Activated CD8-positive, alpha-beta memory T cell treated with anti-CD3 and anti-CD28 coated beads for 36 hours (primary cell): ENCODE measurements at regions not wholly inside any gene's neighbourhood (a gene's known extent, or its start where the extent isn't known, plus 50 kb on each side); places are given as distances from the start of the nearest gene placed in this dataset.

Experiments
- CTCF ChIA-PET: fragments of 350-600 bp; sonication (Branson Sonifier 250); formaldehyde crosslinking; loops from one replicate; lab custom pipeline; 2021; ENCODE audit warnings: antibody characterized with exemption; lab: Charles Lee
- POLR2A ChIA-PET: fragments of 350-600 bp; sonication (Branson Sonifier 250); formaldehyde crosslinking; loops from one replicate; lab custom pipeline; 2021; ENCODE audit warnings: antibody characterized with exemption; lab: Charles Lee

DNA sequence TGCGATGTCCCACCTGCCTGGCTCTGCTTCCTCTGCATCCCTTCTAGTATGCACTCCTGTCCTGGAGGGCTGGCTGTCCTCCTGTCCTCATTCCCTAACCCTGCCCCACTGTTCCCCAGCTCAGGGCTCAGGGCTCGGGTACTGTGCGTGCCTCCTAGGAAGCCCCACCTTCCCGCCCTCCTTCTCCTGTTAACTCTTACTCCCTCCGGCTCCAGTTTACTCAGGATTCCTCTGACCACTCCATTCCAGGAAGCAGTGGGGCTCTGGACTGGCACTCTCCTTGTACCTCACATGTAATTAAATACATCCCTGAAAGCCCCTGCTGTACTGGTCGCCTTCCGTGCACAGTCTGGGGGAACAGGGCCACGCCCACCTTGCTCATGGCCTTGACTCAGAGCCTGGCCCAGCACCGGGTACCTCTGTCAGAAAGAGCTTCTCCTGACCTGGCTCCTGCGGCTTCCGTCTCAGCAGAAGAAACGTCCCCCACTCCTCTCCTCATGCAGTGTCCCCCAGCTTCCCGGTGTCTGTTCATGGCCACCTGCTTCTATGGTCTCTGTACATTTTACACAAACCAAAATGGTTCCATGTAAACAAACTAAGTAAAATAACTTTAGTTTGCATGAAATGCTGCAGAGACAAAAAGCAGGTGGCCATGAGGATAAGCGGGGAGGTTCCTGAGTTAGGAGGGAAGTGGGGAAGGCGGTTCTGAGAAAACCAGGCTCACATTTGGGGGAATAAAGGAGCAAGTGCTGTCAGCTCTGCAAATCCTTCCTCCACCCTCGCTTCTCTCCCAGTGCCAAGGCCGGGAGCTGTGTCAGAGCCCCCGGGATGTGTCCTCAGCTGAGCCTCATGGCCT is 445.9 kb downstream of the BRD1 start:
- ChIA-PET POLR2A (no interaction called here), CTCF (no interaction called here)

DNA sequence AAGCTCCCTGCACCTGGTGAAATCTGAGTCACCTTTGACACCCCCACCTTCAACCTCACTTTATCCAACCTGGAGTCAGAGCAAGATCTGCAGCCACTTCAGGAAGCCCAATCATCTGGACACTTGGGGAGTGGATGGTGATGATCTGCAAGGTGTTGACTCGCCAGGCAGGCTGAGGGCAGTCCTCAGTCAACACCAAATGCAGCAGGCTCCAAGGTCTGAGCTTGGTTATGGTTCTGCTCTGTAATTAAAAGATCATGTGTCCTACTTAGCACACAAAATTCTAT is 446.9 kb downstream of the BRD1 start:
- CTCF ChIA-PET: interaction anchor here (1.2 kb wide), 1 partner anchor 10 kb away, joined by 3 read pairs; no protein-coding TSS in a partner anchor
- POLR2A ChIA-PET: no interaction called here

DNA sequence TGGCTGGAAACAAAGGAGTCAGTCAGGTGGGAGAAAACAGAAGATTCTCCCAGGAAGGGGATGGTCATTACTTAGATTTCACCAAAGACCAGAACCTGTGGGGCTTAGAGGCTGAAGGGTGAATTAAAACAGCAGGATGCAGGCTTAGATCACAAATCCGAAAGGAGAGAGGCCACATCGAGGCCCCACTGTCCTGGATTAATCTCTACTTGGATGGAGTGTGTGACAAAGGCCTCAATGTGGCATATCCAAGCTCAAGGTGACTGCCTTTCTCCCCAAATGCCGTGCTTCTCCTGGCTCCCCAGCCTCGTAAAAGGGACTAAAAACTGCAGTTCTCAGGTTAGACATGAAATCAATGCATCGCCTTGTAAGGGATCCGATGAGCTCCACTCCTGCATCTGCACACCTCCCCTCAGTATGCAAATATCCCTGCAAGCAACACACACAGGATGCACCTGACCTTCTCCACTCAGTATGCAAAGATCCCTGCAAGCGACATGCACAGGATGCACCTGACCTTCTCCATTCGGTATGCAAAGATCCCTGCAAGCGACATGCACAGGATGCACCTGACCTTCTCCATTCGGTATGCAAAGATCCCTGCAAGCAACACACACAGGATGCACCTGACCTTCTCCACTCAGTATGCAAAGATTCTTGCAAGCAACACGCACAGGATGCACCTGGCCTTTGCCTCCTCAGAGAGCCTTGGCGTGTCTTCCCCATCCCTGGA is 447.4 kb downstream of the BRD1 start:
- ChIA-PET CTCF (interaction anchor here (1.2 kb wide), 1 partner anchor 10 kb away, joined by 3 read pairs; no protein-coding TSS in a partner anchor), POLR2A (no interaction called here)

DNA sequence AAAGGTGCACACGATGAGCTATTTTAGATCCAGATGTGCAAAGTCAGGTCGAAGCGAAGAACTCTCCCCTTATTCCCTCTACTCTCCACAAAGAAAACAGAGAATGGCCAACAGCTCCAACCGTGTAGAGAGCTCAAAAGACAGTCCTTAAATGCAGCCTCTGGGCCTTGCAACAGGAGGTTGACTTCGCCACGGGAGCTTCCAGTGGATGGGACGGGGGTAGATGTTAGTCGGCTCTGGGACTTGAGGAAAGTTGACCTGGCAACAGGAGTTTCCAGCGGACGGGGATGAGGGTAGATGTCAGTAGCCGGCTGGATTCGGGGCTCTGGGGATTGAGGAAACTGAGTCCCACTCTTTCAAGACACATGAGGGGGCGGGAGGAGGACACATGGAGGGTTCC is 450.4 kb downstream of the BRD1 start:
- POLR2A ChIA-PET: no interaction called here
- CTCF ChIA-PET: no interaction called here

DNA sequence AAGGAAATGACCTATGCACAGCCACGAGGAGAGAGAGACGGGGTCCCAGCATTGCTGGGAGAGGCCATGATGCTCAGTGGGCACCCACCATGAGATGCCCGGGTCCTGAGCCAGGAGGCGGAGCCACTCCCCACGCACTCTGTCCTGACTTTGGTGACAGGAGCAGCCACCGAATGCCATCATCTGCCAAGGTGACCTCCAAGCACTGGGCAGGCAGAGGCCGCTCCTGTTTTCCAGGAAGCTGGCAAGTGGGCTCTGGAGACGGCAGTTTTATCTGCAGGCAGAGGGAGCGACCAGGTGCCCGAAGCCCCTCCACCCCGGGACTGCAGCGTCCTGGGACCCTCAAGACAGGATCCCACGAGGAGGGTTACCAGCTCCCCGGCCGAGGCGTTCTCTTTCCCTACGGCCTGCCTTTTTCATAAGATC is 453.9 kb downstream of the BRD1 start:
- POLR2A ChIA-PET: no interaction called here
- CTCF ChIA-PET: no interaction called here

DNA sequence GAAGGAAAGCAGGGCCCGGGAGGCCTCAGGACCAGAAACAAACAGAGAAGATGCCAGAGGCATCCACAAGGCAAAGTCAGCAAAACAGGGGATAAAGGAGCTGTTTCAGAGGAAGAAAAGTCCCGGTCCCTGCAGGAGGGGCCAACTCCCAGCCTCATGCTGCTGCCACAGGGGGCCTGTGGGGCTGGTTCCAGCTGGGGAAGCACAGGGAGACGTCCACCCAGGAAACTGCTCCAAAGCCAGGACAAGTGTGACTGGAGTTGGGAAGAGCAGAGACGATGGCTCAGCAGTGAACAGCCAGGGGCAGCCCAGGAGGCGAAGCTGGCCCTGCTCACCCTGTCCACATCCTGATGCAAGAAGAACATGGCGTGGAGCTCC is 454.4 kb downstream of the BRD1 start:
- ChIA-PET POLR2A (no interaction called here), CTCF (no interaction called here)

DNA sequence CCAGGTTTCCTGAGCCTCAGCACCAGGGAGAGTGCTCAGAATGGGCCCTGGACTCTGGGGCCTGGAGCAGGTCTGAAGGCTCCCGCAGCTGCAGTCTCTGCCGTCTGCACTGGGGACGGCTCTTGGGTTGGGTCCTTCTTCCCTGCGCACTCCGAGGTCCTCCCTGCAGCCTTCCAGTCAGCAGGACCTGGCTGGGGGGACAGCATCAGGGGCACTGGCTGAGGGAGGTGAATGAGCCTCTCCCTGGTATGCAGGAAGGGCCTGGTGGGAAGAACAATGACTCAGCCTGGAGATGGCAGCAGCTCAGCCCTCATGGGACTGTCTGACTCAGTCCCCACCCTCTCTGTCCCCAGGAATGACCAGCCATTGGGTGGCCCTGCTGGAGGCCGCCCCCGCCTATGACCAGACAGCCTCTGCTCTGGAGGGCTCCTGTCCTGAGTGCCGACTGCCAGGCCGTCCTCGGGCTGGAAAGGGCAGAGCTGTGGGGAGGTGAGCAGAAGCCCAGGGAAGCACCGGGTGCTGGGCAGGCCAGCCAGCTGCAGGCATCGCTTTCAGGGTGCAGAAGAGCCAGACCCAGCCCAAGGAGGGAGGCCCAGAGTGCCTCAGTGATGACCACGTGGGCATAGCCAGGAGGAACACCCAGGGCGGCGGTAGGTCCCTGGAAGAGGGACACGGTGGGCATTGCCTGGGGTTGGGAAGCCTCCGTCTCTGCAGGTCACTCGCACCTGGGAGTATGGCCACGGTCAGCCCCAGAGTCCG is 455.0 kb downstream of the BRD1 start:
- ChIA-PET POLR2A (no interaction called here), CTCF (no interaction called here)

DNA sequence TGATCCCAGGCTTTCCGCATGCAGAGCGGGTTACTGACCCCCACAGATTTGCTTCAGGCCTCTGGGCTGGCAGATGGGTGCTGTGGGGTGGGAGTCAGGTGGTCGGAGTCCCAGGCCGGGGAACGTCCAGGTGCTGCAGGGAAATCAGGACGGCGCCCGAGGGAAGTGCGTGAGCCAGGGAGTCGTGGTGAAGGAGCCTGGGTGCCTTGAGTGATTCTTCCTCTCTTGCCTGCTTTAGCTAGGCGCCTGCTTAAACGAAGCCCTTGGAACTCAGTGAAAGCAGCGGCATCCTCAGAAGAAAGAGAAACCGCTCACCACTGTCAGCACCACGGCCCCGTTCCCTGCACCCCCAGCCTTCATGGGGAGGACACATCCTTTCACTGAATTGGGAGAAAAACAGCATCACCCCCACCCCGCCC is 455.6 kb downstream of the BRD1 start:
- ChIA-PET POLR2A (no interaction called here), CTCF (no interaction called here)

DNA sequence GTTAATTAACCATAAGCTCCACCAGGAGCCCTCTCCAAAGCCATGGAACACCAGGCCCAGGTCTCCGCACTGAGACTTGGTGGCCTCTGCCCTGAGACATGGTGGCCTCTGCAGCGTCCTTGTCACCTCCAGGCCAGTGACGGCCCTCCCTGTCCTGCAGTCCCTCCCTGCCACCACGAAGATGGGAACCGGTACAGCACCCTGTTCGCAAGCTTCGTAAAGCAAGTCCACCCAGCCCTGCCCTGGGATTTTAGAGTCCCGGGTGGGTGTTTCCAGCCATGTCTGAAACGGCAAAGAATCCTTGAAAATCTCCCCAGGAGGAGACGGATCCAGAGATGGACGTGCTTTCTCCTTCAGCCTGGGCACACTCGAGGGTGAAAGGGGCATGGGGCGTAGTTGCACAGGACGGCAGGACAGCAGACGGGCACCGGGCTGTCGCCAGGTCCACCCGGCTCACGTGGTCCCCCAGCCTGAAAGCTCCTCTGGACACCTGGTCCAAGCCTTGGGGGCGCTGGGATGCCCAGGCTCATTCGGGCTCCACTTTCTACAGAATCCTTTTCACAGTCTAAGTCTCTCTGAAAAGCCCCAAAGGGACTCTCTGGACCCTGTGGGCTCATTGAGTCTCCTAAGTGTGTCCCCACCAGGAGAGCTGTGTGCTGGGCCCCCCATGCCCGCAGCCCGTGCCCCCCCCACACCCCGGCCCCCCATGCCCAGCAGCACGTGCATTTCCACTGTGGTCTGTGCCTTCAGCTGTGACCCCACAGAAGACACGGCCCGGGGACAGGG is 456.2 kb downstream of the BRD1 start:
- POLR2A ChIA-PET: no interaction called here

DNA sequence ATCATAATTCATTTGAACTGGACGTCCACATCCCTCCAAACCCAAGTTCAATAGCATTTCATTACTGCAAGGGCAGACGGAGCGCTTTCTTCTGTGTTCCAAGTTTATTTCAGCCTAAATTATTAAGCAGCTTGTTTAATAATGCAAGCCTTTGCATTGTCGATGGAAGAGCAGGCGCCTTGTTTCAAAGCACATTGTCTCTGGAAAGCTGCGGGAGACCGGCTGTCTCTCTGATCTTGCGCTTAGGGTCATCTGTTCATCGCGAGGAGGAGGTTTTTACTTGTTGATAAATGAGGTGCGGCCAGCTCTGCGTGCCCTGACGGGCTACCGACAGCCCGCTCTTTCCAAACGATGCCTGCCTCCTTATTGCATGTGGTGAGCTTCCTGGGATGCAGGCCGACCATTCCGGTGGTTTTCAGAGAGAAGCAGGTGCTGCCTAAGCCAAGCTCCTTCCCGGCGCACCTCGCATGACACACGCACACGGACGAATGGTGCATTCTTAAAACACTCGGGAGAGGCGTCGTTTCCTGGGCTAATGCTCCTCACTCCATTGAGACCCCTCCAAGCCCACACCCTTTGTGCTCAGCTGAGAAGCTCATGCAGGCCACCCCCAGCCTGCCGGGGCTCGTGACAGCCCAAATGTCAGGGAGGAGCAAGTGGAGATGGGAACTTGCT is 456.9 kb downstream of the BRD1 start:
- ChIA-PET CTCF (no interaction called here), POLR2A (no interaction called here)

More for the DNA sequence above, 456.2 kb downstream of the BRD1 start:
- CTCF ChIA-PET: no interaction called here

DNA sequence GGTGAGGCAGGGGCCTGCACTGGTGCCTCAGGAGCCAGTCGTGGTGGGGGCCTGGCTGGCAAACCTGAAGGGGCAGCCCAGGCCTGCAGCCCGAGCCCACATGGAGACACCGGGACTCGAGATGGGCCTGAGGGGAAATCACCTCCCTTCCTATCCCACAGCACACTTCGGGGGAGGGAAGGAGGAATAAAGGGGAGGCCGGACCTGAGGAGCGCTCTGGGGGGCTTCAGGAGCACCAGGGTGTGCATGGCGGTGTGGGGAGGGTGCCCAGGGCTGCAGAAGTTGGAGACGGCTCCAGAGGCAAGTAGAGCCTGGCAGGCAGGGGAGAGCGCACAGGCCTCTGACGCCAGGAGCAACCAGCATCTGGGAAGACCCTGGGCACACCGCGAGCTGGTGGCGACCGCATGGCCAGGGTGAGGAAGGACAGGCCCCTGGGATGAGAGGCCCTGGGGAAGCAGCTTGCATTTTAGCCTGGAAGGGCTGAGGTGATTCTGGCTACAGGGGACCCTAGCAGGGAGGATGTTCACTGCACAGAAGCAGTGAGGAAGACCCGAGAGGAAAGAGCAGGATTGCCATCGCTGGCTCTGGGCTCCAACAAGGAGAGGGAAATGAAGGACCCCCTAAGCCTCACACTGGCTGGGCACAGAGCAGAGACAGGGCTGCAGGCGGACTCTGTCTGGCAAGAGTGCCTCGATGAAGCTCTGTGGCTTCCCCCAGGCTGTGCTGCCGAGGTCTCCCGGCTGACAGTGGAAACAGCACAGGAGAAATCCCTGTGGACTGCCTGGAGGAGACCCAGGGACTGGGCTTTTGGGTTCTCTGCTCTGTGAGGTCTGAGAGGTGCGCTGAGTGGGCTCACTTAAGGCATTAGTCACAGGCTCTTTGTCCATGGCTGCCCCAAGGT is 457.7 kb downstream of the BRD1 start:
- POLR2A ChIA-PET: no interaction called here
- CTCF ChIA-PET: no interaction called here

DNA sequence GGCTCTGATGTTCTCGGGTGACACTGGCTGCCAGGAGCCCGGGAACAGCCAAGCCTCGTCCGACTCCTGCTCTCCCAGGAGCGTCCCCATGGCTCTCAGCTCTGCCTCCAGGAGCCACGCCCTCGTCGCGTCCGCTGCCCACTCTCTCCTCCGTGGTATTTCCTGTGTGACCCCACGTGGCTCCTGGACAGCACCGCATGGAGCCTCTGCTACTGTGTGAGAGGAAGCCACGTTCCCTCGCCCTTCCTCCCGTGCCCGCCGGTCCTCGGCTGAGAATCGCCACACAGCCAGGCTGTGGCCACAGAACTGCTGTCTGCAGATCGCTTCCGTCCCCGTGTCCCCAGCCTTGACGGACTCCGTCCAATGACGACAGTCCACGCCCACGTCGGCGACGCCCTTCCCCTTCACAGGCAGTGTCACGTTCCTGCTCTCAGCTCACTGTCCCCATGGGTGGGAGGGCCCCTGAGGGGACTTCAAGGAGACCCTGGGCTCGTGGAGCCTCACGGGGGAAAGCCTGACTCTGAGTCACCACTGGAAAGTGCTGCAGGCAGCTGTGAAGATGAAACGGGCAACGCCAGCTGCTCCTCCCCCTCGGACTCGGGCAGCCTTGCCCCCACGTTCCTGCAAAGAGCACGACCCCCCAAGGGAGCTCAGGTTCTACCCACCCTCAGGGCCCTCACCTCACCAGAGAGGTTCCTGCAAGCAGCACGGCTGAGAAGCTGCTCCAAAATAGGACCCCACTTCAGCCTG is 458.5 kb downstream of the BRD1 start:
- ChIA-PET CTCF (interaction anchor here (0.6 kb wide), 1 partner anchor 24 kb away, joined by 4 read pairs; no protein-coding TSS in a partner anchor), POLR2A (no interaction called here)

DNA sequence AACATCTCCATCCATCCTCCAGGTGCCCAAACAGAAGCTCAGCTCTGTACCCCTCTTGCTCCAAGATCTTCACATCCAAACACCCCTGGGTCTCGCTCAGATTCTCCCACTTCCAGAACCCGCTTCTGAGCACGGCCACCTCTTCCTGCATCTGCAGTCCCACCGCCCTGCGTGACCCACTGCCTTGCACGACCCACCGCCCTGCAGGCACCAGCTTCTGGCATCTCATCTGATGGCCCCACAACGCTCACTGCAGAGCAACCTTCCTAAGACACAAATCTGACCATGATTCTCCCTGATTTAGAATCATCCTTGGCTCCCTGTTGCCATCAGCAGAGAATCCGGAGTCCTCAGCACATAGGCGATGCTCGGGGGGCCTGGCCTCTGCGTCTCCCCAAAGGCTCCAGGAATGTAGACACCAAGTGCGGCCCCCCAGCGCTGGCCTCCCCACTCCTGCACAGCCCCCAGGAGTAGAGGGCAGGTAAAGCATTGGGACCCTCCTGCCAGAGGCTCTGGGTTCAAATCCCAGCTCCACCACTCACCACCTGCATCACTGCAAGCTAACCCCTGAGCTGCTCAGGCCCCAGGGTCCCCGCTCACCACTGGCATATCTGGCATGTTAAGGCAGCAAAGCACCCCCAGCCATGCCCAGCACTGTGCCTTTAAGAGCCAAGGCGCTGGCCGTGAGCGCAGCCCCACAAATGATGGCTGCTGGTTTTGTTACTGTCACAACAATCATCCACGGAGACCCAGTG is 459.3 kb downstream of the BRD1 start:
- ChIA-PET POLR2A (no interaction called here), CTCF (interaction anchor here (0.6 kb wide), 1 partner anchor 23 kb away, joined by 4 read pairs; no protein-coding TSS in a partner anchor)

DNA sequence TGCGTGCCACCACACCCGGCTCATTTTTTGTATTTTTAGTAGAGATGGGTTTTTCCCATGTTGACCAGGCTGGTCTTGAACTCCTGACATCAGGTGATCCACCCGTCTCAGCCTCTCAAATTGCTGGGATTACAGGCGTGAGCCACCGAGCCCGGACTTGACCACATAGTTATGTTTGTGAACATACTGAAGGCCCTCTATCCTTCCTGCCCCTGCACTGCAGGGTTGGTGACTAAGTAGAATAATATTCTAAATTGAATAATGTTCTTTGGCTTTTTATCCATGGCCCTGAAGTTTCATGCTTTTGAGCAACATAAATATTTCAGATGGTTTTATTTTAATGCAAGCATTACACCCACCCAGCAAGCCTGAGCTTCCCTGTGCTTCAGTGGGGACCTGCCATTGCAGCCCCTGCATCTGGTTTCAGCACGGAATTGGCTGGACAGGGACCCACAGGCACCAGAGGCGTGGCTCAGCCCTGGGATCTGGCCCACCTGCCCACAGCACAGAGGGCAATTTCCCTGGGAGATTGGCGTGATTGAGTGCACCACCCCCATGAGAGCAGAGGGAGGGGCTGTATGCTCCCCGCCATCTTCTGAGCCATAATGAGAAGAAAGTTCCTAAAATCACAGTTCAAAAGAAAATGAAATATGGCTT is 460.5 kb downstream of the BRD1 start:
- POLR2A ChIA-PET: no interaction called here
- CTCF ChIA-PET: no interaction called here

DNA sequence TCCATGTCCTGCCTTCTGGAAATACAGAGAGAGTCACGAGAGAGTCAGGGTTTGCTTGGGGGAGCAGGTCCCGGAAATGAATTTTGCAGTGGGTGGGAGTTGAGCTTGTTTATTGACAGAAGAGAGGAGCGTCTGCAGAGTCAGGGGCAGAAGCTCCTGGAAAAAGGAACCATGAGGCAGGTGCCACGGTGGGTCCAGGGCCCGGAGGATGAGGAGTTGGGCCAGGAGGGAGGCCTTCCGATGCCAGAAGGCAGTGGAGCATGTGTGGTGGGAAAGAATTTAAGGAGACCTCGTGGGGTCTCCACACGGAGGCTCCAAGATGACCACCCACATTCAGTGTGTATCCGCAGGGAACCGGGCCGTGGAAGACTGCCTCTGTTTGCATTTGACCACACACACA is 461.2 kb downstream of the BRD1 start:
- ChIA-PET POLR2A (no interaction called here), CTCF (no interaction called here)

DNA sequence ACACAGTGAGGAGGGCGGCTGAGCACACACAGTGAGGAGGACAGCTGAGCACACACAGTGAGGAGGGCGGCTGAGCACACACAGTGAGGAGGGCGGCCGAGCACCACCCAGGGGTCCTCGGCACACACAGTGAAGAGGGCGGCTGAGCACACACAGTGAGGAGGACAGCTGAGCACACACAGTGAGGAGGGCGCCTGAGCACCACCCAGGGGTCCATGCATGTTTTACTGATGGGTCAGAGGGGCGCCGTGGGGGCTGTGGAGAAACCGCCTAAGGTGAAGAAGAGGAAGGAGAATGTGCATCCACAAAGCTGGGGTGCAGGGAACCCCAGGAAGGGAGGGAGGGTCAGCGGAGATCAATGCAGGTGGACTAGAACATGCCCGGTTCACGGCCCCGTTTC is 461.8 kb downstream of the BRD1 start:
- CTCF ChIA-PET: no interaction called here
- POLR2A ChIA-PET: no interaction called here
